Left ventricle myocardium inferior (tissue), 1 donor: ENCODE measurements at regions not wholly inside any gene's neighbourhood (a gene's known extent, or its start where the extent isn't known, plus 50 kb on each side); places are given as distances from the start of the nearest gene placed in this dataset.

Experiments used
- DNase-seq: peaks from one replicate; pipeline ENCODE4 v3.0.0-alpha.2; 2020
- H3K27ac ChIP-seq: fragments of 200-600 bp; replicated peaks from 2 replicates; pipeline ENCODE4 v1.8.0; 2021
- H3K27me3 ChIP-seq: fragments of 200-600 bp; 2 replicates; pipeline ENCODE4 v1.8.0; 2021; ENCODE audit warnings: low read depth
- H3K36me3 ChIP-seq: fragments of 200-600 bp; 2 replicates; pipeline ENCODE4 v1.8.0; 2021
- H3K4me1 ChIP-seq: fragments of 200-600 bp; 2 replicates; pipeline ENCODE4 v1.8.0; 2021
- H3K4me3 ChIP-seq: fragments of 200-600 bp; 2 replicates; pipeline ENCODE4 v1.8.0; 2021; ENCODE audit warnings: mild to moderate bottlenecking, moderate library complexity
- H3K9me3 ChIP-seq: fragments of 200-600 bp; replicated peaks from 2 replicates; pipeline ENCODE4 v1.8.0; 2021
- intact Hi-C: fragments of 100-400 bp; cut with micrococcal nuclease; formaldehyde crosslinking; loops from one replicate; pipeline ENCODE4 v1.11.0; 2022
- TF ChIP-seq, protein P1 (sequence below): fragments of 200-600 bp; IDR thresholded peaks from 2 replicates; pipeline ENCODE4 v1.8.0; 2021; ENCODE audit warnings: antibody characterized with exemption, mild to moderate bottlenecking, borderline replicate concordance
- donor health status: DM: no; HTN: yes; CAD: no; lungs with severe emphysema.

DNA sequence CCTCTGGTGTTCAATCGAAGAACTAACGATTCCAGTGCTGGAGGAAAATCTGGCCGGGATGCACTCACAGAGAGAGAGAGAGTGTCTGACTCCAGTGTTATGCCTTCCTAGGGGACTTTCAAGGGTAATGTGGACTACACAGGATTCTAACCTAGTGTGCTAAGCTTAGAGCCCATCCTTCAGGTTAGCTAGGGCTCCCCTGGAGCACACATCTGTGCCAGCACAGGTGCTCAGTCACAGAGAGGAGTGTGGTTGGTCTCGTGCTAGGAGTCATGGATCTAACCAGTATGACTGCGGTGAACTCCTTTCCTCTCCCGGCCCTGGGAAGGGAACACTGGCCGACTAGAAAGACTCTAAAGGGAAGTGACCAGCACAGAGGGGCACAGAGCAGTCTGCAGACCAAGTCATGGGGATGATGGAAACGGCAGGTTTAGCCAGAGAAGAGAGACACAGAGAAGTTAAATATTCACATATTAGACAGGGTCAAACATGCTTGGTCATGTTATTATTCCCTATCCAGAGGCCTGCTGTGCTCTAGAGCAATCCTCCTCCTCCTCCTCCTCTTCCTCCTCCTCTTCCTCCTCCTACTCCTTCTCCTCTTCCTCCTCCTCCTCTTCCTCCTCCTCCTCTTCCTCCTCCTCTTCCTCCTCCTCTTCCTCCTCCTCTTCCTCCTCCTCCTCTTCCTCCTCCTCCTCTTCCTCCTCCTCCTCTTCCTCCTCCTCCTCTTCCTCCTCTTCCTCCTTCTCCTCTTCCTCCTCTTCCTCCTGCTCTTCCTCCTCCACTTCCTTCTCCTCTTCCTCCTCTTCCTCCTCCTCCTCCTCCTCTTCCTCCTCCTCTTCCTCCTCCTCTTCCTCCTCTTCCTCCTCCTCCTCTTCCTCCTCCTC lies 280.3 kb downstream of the XXYLT1 start:
- Histone ChIP-seq H3K9me3 (no peaks in the 10 kb centered on the region), H3K36me3 (no peaks in the 10 kb centered on the region), H3K27ac (no peak overlapping the region), H3K4me1 (peaks cover under 1% of the 10 kb centered on the region), H3K4me3 (no peak overlapping the region), H3K27me3 (no peaks in the 10 kb centered on the region)
- no peak for DNase-seq
- TF ChIP-seq, protein P1, sequence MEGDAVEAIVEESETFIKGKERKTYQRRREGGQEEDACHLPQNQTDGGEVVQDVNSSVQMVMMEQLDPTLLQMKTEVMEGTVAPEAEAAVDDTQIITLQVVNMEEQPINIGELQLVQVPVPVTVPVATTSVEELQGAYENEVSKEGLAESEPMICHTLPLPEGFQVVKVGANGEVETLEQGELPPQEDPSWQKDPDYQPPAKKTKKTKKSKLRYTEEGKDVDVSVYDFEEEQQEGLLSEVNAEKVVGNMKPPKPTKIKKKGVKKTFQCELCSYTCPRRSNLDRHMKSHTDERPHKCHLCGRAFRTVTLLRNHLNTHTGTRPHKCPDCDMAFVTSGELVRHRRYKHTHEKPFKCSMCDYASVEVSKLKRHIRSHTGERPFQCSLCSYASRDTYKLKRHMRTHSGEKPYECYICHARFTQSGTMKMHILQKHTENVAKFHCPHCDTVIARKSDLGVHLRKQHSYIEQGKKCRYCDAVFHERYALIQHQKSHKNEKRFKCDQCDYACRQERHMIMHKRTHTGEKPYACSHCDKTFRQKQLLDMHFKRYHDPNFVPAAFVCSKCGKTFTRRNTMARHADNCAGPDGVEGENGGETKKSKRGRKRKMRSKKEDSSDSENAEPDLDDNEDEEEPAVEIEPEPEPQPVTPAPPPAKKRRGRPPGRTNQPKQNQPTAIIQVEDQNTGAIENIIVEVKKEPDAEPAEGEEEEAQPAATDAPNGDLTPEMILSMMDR, result no peak
- intact Hi-C loops, result no loop called here

DNA sequence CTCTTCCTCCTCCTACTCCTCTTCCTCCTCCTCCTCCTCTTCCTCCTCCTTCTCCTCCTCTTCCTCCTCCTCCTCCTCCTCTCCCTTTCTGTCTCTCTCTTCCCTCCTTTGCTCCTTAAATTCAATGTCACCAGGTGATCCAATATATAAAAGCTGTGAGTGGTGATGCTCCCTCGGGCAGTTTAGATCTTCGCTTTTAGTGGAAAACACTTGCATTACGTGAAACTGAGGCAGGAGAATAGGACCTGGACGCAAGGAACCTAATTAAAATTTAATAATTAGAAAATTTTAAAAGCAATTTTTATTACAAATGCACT lies 279.7 kb downstream of the XXYLT1 start:
- no peaks in the 10 kb centered on the region for H3K4me1 ChIP-seq
- no peak overlapping the region for H3K4me3 ChIP-seq
- DNase-seq, result no peak
- H3K9me3 ChIP-seq, result no peaks in the 10 kb centered on the region
- no peak overlapping the region for H3K27ac ChIP-seq
- H3K27me3 ChIP-seq, result no peaks in the 10 kb centered on the region
- no peaks in the 10 kb centered on the region for H3K36me3 ChIP-seq
- intact Hi-C loops, result no loop called here
- TF ChIP-seq, protein P1, result no peak

DNA sequence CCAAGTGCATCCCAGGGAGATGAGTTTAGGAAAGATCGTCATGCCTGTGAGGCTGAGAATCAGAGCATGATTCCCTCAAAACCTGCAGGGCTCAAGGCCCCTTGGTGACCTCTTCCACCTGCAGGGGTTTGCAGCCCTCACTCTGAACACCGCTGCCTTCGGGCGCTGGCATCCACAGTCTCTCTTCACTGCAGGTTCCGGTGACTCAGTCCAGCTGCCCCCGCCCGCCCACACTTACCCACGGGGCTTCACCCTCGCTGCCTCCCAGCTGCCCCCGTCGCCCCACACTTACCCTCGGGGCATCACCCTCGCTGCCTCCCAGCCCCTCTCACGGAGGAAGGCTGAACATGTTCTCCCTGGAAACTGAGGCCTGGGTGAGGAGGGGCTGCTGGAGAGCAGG lies 277.1 kb downstream of the XXYLT1 start:
- Histone ChIP-seq H3K36me3 (no peaks in the 10 kb centered on the region), H3K9me3 (no peaks in the 10 kb centered on the region), H3K27ac (no peak overlapping the region), H3K4me1 (no peaks in the 10 kb centered on the region), H3K4me3 (no peak overlapping the region), H3K27me3 (no peaks in the 10 kb centered on the region)
- intact Hi-C loops, result no loop called here
- no peak for DNase-seq
- TF ChIP-seq, protein P1, result no peak

DNA sequence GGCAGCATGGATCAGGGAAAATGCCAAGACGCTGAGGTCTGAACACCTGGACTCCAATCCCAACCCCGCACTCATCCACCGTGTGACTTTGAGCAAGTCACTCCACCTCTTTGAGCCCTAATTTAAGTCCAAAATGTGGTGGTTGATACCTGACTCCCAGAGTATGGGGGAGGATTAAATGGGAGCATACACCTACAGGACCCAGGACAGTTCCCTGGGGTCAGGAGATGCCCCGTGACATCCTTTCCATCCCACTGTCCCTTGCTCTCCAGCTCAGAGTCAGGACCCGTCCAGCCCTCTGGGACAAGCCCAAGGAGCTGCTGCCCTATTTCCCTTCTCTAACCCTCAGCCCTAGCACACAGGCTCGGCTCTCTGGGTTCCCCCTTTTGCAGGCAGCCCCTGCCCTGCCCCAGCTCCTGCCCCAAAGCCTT lies 276.4 kb downstream of the XXYLT1 start:
- TF ChIP-seq, protein P1, result no peak
- no peak overlapping the region for H3K4me3 ChIP-seq
- no peaks in the 10 kb centered on the region for H3K36me3 ChIP-seq
- no peak for DNase-seq
- no peaks in the 10 kb centered on the region for H3K9me3 ChIP-seq
- H3K27me3 ChIP-seq, result no peaks in the 10 kb centered on the region
- H3K27ac ChIP-seq, result no peak overlapping the region
- intact Hi-C loops, result no loop called here
- no peaks in the 10 kb centered on the region for H3K4me1 ChIP-seq

DNA sequence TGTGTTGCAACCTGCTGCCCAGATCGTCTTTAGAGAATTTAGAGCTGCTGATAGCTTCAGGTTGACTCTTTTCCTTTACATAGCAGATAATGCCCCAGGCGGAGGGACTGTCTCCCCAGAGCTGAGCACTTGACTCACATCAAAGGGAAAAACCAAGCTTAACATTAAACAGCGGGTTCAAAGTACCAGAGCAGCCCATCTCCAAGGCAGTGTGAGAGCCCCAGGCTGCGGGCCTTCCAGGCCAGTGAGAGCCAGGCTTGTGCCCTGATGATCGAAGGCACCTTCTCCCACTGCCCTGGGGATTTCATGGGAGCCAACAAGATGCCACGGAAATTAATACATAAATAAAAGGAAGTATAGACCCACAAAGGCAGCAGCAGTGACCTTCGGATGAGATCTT lies 275.6 kb downstream of the XXYLT1 start:
- Histone ChIP-seq H3K9me3 (no peaks in the 10 kb centered on the region), H3K27me3 (no peaks in the 10 kb centered on the region), H3K36me3 (no peaks in the 10 kb centered on the region), H3K4me1 (no peaks in the 10 kb centered on the region), H3K4me3 (no peak overlapping the region), H3K27ac (no peak overlapping the region)
- DNase-seq, result no peak
- TF ChIP-seq, protein P1, result no peak
- intact Hi-C loops, result no loop called here
